ENCODE measurements at regions not wholly inside any gene's neighbourhood (a gene's known extent, or its start where the extent isn't known, plus 50 kb on each side); places are given as distances from the start of the nearest gene placed in this dataset.

- Histone ChIP-seq H3K36me3 (replicated peaks; ENCODE audit: insufficient read depth, low read length) (no peaks in the 10 kb centered on the region), H3K27me3 (replicated peaks; ENCODE audit: insufficient read depth, low read length) (no peaks in the 10 kb centered on the region), H3K9ac (ENCODE audit: low read length) (no peak overlapping the region), H3K79me2 (ENCODE audit: low read length) (no peaks in the 10 kb centered on the region), H2AFZ (ENCODE audit: low read length) (no peak overlapping the region), H3K27ac (ENCODE audit: low read length) (no peak overlapping the region), H3K9me2 (replicated peaks; ENCODE audit: insufficient read depth, low read length) (no peaks in the 10 kb centered on the region), H3K4me1 (ENCODE audit: low read length) (no peaks in the 10 kb centered on the region), H4K20me1 (ENCODE audit: insufficient read depth, low read length) (no peaks in the 10 kb centered on the region), H3F3A (ENCODE audit: insufficient read depth, low read length) (no peaks in the 10 kb centered on the region), H3K4me3 (ENCODE audit: low read length) (no peak overlapping the region), H3K4me2 (ENCODE audit: low read depth, low read length) (no peak overlapping the region), H3K9me3 (replicated peaks; ENCODE audit: insufficient read depth, low read length) (no peaks in the 10 kb centered on the region)
- no peak for TF ChIP-seq EZH2phosphoT487 (IDR thresholded peaks at IDR 0.05; ENCODE audit: low read length)
- TF ChIP-seq EZH2 (optimal IDR thresholded peaks at IDR 0.05; ENCODE audit: low read depth, low read length): no peak
- no peak for TF ChIP-seq CTCF (IDR thresholded peaks at IDR 0.05; ENCODE audit: low read length)
- DNase-seq: no peak
Measured at GRCh38 chr2:14316594-14316993, 315.9 kb upstream of the LRATD1 start.

- H3K4me3 ChIP-seq (ENCODE audit: low read length): no peak overlapping the region
- no peaks in the 10 kb centered on the region for H3K4me1 ChIP-seq (ENCODE audit: low read length)
- H3K9me2 ChIP-seq (replicated peaks; ENCODE audit: insufficient read depth, low read length): no peaks in the 10 kb centered on the region
- H4K20me1 ChIP-seq (ENCODE audit: insufficient read depth, low read length): no peaks in the 10 kb centered on the region
- H3K79me2 ChIP-seq (ENCODE audit: low read length): no peaks in the 10 kb centered on the region
- H3K9me3 ChIP-seq (replicated peaks; ENCODE audit: insufficient read depth, low read length): no peaks in the 10 kb centered on the region
- H3K27ac ChIP-seq (ENCODE audit: low read length): no peak overlapping the region
- no peak overlapping the region for H2AFZ ChIP-seq (ENCODE audit: low read length)
- H3K36me3 ChIP-seq (replicated peaks; ENCODE audit: insufficient read depth, low read length): no peaks in the 10 kb centered on the region
- no peak overlapping the region for H3K4me2 ChIP-seq (ENCODE audit: low read depth, low read length)
- no peak overlapping the region for H3K9ac ChIP-seq (ENCODE audit: low read length)
- no peaks in the 10 kb centered on the region for H3F3A ChIP-seq (ENCODE audit: insufficient read depth, low read length)
- H3K27me3 ChIP-seq (replicated peaks; ENCODE audit: insufficient read depth, low read length): no peaks in the 10 kb centered on the region
- no peak for TF ChIP-seq EZH2 (optimal IDR thresholded peaks at IDR 0.05; ENCODE audit: low read depth, low read length)
- TF ChIP-seq CTCF (IDR thresholded peaks at IDR 0.05; ENCODE audit: low read length): no peak
- TF ChIP-seq EZH2phosphoT487 (IDR thresholded peaks at IDR 0.05; ENCODE audit: low read length): no peak
- no peak for DNase-seq
Measured at GRCh38 chr2:14321357-14321756, 311.2 kb upstream of the LRATD1 start.

GRCh38 chr2:14322306-14322705 lies 310.2 kb upstream of the LRATD1 start:
- Histone ChIP-seq H4K20me1 (ENCODE audit: insufficient read depth, low read length) (no peaks in the 10 kb centered on the region), H3F3A (ENCODE audit: insufficient read depth, low read length) (no peaks in the 10 kb centered on the region), H3K9me3 (replicated peaks; ENCODE audit: insufficient read depth, low read length) (no peaks in the 10 kb centered on the region), H3K4me2 (ENCODE audit: low read depth, low read length) (no peak overlapping the region), H3K9ac (ENCODE audit: low read length) (no peak overlapping the region), H3K36me3 (replicated peaks; ENCODE audit: insufficient read depth, low read length) (no peaks in the 10 kb centered on the region), H3K4me3 (ENCODE audit: low read length) (no peak overlapping the region), H3K4me1 (ENCODE audit: low read length) (no peaks in the 10 kb centered on the region), H3K27ac (ENCODE audit: low read length) (no peak overlapping the region), H3K9me2 (replicated peaks; ENCODE audit: insufficient read depth, low read length) (no peaks in the 10 kb centered on the region), H2AFZ (ENCODE audit: low read length) (no peak overlapping the region), H3K79me2 (ENCODE audit: low read length) (no peaks in the 10 kb centered on the region), H3K27me3 (replicated peaks; ENCODE audit: insufficient read depth, low read length) (no peaks in the 10 kb centered on the region)
- TF ChIP-seq EZH2phosphoT487 (IDR thresholded peaks at IDR 0.05; ENCODE audit: low read length) (no peak), CTCF (IDR thresholded peaks at IDR 0.05; ENCODE audit: low read length) (no peak), EZH2 (optimal IDR thresholded peaks at IDR 0.05; ENCODE audit: low read depth, low read length) (no peak)
- DNase-seq: no peak
